ENCODE measurements at regions not wholly inside any gene's neighbourhood (a gene's known extent, or its start where the extent isn't known, plus 50 kb on each side); places are given as distances from the start of the nearest gene placed in this dataset.

DNA sequence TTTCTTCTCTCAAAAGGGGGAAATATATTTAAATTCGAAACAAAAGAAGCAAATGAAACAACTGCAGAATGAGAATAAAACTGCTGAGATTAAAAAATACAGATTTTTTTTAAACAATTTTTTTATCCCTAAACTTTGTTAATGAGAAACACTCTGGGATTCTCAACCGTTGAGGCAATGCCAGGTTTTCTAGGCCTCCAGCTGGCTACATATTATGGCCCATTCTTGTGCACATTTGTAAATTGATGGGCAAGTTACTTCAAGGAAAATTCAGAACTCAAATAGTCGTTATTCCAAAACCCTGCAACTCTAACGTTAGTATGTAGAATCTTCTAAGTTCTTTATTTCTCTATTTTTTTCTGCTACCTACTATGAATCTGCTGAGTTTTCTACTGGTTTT, 239.3 kb upstream of the WSCD1 start:
- no peak for TF ChIP-seq CTCF (IDR thresholded peaks at IDR 0.05)
- no peak for TF ChIP-seq MXD4 (CRISPR knock-in tag; IDR thresholded peaks at IDR 0.05; ENCODE audit: borderline replicate concordance)
- TF ChIP-seq NR3C1 (CRISPR knock-in tag; conservative IDR thresholded peaks at IDR 0.05; ENCODE audit: low read depth), result no peak
- TF ChIP-seq, protein P1, sequence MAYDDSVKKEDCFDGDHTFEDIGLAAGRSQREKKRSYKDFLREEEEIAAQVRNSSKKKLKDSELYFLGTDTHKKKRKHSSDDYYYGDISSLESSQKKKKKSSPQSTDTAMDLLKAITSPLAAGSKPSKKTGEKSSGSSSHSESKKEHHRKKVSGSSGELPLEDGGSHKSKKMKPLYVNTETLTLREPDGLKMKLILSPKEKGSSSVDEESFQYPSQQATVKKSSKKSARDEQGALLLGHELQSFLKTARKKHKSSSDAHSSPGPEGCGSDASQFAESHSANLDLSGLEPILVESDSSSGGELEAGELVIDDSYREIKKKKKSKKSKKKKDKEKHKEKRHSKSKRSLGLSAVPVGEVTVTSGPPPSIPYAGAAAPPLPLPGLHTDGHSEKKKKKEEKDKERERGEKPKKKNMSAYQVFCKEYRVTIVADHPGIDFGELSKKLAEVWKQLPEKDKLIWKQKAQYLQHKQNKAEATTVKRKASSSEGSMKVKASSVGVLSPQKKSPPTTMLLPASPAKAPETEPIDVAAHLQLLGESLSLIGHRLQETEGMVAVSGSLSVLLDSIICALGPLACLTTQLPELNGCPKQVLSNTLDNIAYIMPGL (CRISPR knock-in tag; IDR thresholded peaks at IDR 0.05), result no peak
- TF ChIP-seq ZNF232 (CRISPR knock-in tag; IDR thresholded peaks at IDR 0.05), result no peak
- TF ChIP-seq FOXP1 (CRISPR knock-in tag; IDR thresholded peaks at IDR 0.05; ENCODE audit: borderline replicate concordance), result no peak
- TF ChIP-seq SP1 (CRISPR knock-in tag; conservative IDR thresholded peaks at IDR 0.05), result no peak
- no peak for TF ChIP-seq NFYB (CRISPR knock-in tag; conservative IDR thresholded peaks at IDR 0.05; ENCODE audit: low read depth)
- TF ChIP-seq AFF4 (CRISPR knock-in tag; IDR thresholded peaks at IDR 0.05; ENCODE audit: borderline replicate concordance), result no peak
- no peak for TF ChIP-seq ZNF416 (CRISPR knock-in tag; IDR thresholded peaks at IDR 0.05)
- TF ChIP-seq, protein P2, sequence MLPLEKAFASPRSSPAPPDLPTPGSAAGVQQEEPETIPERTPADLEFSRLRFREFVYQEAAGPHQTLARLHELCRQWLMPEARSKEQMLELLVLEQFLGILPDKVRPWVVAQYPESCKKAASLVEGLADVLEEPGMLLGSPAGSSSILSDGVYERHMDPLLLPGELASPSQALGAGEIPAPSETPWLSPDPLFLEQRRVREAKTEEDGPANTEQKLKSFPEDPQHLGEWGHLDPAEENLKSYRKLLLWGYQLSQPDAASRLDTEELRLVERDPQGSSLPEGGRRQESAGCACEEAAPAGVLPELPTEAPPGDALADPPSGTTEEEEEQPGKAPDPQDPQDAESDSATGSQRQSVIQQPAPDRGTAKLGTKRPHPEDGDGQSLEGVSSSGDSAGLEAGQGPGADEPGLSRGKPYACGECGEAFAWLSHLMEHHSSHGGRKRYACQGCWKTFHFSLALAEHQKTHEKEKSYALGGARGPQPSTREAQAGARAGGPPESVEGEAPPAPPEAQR (CRISPR knock-in tag; IDR thresholded peaks at IDR 0.05), result no peak
